Hematopoietic multipotent progenitor cell treated with erythropoietin and hydrocortisone succinate and interleukin-3 and kit ligand, for 8 days (in vitro differentiated cells): ENCODE measurements at regions not wholly inside any gene's neighbourhood (a gene's known extent, or its start where the extent isn't known, plus 50 kb on each side); places are given as distances from the start of the nearest gene placed in this dataset.
"Not testable (repeated sequence)": the region's sequence is repeated elsewhere in the genome, so short reads cannot be mapped to it uniquely, and the experiment has no call there.

Experiments used
- DNase-seq: peaks from one replicate; pipeline ENCODE4 v3.0.0-alpha.2; 2015

DNA sequence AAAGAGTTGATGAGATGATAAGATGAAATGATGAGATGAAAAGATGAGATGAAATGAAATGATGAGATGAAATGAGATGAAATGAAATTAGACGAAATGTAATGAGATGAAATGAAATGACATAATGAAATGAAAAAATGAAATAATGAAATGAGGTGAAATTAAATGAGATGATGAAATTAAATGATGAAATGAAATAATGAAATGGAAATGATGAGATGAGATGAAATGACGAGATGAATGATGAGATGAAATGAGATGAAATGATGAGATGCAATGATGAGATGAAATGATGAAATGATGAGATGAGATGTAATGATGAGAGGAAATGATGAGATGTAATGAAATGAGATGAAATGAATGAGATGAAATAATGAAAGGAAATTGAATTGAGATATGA is 339.3 kb upstream of the PLGLB1 start:
- DNase-seq = not testable (repeated sequence)

DNA sequence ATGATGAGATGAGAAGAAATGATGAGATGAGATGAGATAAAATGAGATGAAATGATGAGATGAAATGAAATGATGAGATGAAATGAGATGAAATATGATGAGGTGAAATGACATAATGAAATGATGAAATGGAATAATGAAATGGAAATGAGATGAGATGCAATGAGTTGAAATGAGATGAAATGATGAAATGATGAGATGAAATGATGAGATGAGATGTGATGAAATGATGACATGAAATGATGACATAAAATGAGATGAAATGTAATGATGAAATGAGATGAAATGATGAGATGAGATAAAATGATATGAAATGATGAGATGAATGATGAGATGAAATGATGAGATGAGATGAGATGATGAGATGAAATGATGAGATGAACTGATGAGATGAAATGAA is 340.2 kb upstream of the PLGLB1 start:
- not testable (repeated sequence) for DNase-seq

DNA sequence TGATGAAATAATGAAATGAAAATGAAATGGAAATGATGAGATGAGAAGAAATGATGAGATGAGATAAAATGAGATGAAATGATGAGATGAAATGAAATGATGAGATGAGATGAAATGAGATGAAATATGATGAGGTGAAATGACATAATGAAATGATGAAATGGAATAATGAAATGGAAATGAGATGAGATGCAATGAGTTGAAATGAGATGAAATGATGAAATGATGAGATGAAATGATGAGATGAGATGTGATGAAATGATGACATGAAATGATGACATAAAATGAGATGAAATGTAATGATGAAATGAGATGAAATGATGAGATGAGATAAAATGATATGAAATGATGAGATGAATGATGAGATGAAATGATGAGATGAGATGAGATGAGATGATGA is 342.7 kb upstream of the PLGLB1 start:
- not testable (repeated sequence) for DNase-seq

DNA sequence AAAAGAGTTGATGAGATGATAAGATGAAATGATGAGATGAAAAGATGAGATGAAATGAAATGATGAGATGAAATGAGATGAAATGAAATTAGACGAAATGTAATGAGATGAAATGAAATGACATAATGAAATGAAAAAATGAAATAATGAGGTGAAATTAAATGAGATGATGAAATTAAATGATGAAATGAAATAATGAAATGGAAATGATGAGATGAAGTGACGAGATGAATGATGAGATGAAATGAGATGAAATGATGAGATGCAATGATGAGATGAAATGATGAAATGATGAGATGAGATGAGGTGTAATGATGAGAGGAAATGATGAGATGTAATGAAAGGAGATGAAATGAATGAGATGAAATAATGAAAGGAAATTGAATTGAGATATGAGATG is 343.4 kb upstream of the PLGLB1 start:
- DNase-seq = not testable (repeated sequence)

DNA sequence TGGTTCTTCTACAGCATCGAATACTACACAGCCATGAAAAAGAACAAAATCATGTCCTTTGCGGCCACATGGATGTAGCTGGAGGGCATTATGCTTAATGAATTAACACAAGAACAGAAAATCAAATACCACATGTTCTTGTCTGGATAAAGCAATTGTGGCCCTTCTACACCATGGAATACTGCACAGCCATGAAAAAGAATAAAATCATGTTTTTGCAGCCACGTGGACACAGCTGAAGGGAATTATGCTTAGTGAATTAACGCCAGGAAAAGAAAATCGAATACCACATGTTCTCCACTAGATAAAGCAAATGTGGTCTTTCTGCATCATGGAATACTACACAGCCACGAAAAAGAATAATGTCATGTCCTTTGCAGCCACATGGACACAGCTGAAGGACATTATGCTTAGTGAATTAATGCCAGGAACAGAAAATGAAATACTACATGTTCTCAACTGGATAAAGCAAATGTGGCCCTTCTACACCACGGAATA is 361.8 kb upstream of the PLGLB2 start:
- DNase-seq = not testable (repeated sequence)

DNA sequence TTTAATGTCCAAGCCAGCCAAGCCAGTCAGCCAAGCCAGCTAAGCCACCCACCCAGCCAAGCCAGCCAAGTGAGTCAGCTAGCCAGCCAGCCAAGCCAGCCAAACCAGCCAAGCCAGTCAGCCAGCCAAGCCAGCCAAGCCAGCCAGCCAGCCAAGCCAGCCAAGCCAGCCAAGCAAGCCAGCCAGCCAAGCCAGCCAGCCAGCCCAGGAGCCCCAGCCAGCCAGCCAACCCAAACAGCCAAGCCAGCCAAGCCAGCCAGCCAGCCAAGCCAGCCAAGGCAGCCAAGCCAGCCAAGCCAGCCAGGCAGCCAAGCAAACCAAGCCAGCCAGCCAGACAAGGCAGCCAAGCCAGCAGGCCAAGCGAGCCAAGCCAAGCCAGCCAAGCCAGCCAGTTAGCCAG is 352.1 kb upstream of the PLGLB2 start:
- not testable (repeated sequence) for DNase-seq

DNA sequence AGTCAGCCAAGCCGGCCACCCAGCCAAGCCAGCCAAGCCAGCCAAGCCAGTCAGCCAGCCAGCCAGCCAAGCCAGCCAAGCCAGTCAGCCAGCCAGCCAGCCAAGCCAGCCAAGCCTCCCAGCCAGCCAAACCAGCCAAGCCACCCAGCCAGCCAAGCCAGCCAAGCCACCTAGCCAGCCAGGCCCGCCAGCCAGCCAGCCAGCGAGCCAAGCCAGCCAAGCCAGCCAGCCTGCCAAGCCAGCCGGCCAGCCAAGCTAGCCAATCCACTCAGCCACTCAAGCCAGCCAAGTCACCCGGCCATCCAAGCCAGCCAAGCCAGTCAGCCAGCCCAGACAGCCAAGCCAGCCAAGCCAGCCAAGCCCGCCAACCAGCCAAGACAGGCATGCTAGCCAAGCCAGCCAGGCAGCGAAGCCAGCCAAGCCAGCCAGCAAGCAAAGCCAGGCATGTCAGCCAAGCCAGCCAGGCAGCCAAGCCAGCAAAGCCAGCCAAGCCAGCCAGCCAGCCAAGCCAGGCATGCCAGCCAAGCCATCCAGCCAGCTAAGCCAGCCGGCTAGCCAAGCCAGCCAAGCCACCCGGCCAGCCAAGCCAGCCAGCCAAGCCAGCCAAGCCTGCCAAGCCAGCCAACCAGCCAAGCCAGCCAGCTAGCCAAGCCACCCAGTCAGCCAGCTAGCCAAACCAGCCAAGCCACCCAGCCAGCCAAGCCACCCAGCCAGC is 351.2 kb upstream of the PLGLB2 start:
- not testable (repeated sequence) for DNase-seq

DNA sequence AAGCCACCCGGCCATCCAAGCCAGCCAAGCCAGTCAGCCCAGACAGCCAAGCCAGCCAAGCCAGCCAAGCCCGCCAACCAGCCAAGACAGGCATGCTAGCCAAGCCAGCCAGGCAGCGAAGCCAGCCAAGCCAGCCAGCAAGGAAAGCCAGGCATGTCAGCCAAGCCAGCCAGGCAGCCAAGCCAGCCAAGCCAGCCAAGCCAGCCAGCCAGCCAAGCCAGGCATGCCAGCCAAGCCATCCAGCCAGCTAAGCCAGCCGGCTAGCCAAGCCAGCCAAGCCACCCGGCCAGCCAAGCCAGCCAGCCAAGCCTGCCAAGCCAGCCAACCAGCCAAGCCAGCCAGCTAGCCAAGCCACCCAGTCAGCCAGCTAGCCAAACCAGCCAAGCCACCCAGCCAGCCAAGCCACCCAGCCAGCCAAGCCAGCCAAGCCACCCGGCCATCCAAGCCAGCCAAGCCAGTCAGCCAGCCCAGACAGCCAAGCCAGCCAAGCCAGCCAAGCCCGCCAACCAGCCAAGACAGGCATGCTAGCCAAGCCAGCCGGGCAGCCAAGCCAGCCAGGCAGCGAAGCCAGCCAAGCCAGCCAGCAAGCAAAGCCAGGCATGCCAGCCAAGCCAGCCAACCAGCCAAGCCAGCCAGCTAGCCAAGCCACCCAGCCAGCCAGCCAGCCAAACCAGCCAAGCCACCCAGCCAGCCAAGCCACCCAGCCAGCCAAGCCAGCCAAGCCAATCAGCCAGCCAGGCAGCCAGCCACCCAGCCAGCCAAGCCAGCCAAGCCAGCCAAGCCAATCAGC is 350.4 kb upstream of the PLGLB2 start:
- not testable (repeated sequence) for DNase-seq

DNA sequence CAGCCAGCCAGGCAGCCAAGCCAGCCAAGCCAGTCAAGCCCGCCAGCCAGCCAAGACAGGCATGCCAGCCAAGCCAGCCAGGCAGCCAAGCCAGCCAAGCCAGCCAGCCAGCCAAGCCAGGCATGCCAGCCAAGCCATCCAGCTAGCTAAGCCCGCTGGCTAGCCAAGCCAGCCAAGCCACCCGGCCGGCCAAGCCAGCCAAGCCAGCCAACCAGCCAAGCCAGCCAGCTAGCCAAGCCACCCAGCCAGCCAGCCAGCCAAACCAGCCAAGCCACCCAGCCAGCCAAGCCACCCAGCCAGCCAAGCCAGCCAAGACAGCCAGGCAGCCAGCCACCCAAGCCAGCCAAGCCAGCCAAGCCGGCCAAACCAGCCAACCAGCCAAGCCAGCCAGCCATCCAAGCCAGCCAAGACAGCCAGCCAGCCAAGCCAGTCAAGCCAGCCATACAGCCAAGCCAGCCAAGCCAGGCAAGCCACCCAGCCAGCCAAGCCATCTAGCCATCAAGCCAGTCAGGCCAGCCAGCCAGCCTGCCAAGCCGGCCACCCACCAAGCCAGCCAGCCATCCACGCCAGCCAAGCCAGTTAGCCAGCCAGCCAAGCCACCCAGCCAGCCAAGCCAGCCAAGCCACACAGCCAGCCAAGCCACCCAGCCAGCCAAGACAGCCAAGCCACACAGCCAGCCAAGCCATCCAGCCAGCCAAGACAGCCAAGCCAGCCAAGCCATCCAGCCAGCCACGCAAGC is 349.2 kb upstream of the PLGLB2 start:
- not testable (repeated sequence) for DNase-seq

DNA sequence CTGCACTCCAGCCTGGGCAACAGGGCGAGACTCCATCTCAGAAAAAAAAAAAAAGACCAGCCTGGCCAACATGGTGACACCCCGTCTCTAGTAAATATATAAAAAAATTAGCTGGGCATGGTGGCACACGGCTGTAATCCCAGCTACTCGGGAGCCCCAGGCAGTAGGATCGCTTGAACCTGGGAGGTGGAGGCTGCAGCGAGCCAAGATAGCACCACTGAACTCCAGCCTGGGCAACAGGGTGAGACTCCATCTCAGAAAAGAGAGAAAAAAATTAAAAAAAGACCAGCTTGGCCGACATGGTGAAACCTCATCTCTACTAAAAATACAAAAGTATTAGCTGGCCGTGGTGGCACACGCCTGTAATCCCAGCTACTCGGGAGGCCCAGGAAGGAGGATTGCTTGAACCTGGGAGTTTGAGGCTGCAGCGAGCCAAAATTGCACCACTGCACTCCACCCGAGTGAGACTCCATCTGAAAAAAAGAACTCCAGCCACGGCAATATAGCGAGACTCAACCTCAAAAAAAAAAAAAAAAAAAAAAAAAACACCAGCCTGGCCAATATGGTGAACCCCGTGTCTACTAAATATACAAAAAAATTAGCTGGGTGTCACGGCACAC is 346.1 kb upstream of the PLGLB2 start:
- DNase-seq = no peak

DNA sequence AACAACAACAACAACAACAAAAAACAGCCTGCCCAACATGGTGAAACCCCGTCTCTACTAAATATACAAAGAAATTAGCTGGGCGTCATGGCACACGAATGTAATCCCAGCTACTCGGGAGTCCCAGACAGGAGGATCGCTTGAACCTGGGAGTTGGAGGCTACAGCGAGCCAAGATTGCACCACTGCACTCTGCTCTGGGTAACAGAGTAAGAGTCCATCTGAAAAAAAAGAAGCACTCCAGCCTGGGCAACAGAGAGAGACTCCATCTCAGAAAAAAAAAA is 344.1 kb upstream of the PLGLB2 start:
- DNase-seq = no peak

DNA sequence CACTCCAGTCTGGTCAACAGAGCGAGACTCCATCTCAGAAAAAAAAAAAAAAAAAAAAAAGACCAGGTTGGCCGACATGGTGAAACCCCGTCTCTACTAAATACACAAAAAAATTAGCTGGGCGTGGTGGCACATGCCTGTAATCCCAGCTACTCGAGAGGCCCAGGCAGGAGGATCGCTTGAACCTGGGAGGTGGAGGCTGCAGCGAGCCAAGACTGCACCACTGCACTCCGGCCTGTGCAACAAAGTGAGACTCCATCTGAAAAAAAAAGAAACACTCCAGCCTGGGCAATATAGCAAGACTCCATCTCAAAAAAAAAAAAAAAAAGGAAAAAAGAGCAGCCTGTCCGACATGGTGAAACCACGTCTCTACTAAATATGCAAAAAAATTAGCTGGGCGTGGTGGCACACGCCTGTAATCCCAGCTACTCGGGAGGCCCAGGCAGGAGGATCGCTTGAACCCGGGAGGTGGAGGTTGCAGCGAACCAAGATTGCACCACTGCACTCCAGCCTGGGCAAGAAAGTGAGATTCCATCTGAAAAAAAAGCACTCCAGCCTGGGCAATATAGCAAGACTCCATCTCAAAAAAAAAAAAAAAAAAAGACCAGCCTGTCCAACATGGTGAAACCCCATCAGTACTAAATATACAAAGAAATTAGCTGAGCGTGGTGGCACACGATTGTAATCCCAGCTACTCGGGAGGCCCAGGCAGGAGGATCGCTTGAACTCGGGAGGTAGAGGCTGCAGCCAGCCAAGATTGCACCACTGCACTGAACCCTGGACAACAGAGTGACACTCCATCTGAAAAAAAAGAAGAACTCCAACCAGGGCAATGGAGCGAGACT is 343.3 kb upstream of the PLGLB2 start:
- not testable (repeated sequence) for DNase-seq

DNA sequence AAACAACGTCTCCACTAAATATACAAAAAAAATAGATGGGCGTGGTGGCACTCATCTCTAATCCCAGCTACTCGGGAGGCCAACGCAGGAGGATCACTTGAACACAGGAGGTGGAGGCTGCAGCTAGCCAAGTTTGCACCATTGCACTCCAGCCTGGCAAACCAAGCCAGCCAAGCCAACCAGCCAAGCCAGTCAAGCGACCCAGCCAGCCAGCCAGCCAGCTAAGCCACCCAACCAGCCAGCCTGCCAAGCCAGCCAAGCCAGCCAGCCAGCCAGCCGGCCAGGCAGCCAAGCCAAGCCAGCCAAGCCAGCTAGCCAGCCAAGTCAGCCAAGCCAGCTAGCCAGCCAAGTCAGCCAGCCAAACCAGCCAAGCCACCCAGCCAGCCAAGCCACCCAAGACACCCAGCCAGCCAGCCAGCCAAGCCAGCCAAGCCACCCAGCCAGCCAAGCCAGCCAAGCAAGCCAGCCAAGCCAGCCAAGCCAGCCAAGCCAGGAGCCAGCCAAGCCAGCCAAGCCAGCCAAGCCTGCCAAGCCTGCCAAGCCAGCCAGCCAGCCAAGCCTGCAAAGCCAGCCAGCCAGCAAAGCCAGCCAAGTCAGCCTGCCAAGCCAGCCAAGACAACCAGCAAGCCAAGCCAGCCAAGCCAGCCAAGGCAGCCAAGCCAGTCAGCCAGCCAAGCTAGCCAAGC is 342.2 kb upstream of the PLGLB2 start:
- DNase-seq = not testable (repeated sequence)

DNA sequence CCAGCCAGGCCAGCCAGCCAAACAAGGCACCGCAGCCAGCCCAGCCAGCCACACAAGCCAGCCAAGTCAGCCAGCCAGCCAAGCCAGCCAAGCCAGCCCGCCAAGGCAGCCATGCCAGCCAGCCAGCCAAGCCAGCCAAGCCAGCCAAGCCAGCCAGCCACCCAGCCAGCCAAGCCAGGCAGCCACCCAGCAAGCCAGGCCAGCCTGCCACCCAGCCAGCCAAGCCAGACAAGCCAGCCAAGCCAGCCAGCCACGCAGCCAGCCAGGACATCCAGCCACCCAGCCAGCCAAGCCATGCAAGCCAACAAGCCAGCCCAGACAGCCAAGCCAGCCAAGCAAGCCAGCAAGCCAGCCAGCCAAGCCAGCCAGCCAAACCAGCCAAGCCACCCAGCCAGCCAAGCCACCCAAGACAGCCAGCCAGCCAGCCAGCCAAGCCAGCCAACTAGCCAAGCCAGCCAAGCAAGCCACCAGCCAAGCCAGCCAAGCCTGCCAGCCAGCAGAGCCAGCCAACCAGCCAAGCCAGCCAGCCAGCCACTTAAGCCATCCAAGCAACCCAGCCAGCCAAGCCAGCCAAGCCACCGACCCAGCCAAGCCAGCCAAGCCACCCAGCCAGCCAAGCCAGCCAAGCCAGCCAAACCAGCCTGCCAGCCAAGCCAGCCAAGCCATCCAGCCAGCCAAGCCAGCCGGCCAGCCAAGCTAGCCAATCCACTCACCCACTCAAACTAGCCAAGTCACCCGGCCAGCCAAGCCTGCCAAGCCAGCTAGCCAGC is 341.3 kb upstream of the PLGLB2 start:
- not testable (repeated sequence) for DNase-seq

DNA sequence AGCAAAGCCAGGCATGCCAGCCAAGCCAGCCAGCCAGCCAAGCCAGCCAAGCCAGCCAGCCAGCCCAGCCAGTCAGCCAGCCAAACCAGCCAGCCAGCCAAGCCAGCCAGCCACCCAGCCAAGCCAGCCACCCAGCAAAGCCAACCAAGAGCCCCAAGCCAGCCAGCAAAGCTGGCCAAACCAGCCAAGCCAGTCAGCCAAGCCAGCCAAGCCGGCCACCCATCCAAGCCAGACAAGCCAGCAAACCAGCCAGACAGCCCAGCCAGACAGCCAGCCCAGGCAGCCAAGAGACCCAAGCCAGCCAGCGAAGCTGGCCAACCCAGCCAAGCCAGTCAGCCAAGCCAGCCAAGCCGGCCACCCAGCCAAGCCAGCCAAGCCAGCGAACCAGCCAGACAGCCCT is 338.3 kb upstream of the PLGLB2 start:
- not testable (repeated sequence) for DNase-seq

DNA sequence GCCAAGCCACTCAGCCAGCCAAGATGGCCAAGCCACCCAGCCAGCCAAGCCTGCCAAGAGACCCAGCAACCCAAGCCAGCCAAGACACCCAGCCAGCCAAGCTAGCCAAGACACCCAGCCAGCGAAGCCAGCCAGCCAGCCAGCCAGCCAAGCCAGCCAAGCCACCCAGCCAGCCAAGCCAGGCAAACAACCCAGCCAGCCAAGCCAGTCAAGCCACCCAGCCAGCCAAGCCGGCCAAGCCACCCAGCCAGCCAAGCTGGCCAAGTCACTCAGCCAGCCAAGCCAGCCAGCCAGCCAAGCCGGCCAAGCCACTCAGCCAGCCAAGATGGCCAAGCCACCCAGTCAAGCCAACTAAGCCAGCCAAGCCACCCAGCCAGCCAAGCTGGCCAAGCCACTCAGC is 337.5 kb upstream of the PLGLB2 start:
- DNase-seq = not testable (repeated sequence)

DNA sequence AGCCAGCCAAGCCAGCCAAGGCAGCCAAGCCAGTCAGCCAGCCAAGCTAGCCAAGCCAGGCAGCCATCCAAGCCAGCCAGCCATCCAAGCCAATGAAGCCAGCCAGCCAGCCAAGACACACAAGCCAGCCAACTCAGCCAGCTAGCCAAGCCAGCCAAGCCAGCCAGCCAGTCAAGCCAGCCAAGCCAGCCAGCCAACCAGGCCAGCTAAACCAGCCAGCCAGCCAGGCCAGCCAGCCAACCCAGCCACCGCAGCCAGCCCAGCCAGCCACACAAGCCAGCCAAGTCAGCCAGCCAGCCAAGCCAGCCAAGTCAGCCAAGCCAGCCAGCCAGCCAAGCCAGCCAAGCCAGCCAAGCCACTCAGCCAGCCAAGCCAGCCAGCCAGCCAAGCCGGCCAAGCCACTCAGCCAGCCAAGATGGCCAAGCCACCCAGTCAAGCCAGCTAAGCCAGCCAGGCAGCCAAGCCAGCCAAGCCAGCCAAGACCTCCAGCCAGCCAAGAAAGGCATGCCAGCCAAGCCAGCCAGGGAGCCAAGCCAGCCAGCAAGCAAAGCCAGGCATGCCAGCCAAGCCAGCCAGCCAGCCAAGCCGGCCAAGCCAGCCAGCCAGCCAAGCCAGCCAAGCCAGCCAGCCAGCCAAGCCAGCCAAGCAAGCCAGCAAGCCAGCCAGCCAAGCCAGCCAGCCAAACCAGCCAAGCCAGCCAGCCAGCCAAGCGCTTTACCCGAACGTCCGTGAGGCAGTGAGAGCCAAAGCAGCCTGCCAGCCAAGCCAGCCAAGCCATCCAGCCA is 335.7 kb upstream of the PLGLB2 start:
- DNase-seq = not testable (repeated sequence)

DNA sequence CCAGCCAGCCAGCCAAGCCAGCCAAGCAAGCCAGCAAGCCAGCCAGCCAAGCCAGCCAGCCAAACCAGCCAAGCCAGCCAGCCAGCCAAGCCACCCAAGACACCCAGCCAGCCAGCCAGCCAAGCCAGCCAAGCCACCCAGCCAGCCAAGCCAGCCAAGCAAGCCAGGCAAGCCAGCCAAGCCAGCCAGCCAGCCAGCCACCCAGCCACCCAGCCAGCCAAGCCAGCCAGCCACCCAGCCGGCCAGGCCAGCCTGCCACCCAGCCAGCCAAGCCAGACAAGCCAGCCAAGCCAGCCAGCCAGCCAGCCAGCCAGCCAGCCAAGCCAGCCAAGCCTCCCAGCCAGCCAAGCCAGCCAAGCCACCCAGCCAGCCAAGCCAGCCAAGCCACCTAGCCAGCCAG is 333.6 kb upstream of the PLGLB2 start:
- not testable (repeated sequence) for DNase-seq

DNA sequence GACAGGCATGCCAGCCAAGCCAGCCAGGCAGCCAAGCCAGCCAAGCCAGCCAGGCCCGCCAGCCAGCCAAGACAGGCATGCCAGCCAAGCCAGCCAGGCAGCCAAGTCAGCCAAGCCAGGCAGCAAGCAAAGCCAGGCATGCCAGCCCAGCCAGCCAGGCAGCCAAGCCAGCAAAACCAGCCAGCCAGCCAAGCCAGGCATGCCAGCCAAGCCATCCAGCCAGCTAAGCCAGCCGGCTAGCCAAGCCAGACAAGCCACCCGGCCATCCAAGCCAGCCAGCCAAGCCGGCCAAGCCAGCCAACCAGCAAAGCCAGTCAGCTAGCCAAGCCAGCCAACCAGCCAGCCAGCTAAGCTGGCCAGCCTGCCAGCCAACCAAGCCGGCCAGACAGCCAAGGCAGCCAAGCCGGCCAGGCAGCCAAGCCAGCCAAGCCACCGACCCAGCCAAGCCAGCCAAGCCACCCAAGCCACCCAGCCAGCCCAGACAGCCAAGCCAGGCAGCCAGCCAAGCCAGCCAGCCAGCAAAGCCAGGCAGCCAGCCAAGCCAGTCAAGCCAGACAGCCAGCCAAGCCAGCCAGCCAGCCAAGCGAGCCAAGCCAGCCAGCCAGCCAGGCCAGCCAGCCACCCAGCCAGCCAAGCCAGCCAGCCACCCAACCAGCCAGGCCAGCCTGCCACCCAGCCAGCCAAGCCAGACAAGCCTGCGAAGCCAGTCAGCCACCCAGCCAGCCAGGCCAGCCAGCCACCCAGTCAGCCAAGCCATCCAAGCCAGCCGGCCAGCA is 332.9 kb upstream of the PLGLB2 start:
- not testable (repeated sequence) for DNase-seq
